SK-N-DZ (cell line): ENCODE measurements at regions not wholly inside any gene's neighbourhood (a gene's known extent, or its start where the extent isn't known, plus 50 kb on each side); places are given as distances from the start of the nearest gene placed in this dataset.
A peak's percentile ranks its signal among the peaks of the same experiment; 100 is the strongest.

Experiments
- DNase-seq: peaks from one replicate; pipeline ENCODE4 v3.0.0-alpha.2; 2015; ENCODE audit warnings: low spot score

DNA sequence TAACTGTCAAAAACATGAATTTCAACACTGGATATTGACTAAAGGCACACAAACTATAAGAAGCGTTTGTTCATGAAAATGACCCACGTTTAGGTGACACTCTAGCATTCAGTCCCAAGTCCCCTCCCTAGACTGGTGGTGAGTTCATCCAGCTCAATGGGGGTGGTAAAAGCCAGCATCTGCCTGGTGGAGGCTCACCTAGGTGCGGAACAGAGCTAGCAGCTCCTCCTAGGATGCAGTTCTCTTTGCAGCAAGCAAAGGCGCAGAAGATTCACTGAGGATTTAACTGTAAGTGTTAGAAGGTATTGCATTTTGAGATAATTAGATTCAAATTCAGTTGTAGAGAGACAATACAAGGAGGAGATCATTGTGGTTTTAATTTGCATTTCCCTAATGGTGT, 87.6 kb downstream of the VSTM2A start:
- no peak for DNase-seq

DNA sequence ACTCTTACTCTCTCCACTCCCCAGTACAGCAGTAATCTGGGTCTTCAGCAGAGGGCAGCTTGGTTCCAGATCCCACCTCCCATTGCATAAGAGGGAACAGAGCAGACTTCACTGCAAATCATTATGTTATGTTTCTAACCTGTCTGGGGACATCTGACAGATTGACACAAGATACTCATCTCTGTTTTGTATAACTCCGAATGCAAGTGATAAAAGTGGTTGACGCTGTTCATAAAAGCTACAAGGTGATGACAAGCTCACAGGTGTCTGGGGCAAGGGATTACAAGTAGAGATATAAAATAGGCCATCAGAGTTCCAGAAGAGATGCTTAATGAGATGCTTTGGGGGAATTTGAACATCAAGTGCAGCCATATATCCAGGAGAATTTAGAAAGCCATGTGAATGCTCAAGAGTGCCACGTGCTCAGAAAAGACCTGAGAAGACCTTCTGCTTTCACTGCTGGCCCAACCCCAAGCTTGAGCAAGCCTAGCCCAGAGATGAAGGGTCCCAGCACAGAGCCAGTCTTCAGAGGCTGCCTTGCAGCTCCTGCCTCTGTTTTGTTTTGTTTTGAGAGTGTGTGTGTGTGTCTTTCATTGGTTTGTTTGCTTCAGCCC, 80.6 kb downstream of the VSTM2A start:
- DNase-seq = peak; percentile 56
